Glutamatergic neuron (in vitro differentiated cells): ENCODE measurements at regions not wholly inside any gene's neighbourhood (a gene's known extent, or its start where the extent isn't known, plus 50 kb on each side); places are given as distances from the start of the nearest gene placed in this dataset.

Source experiments
- DNase-seq: peaks from one replicate; pipeline ENCODE4 v3.0.0; 2022
- H3K27ac Mint-ChIP-seq: one replicate; pipeline ENCODE4 v1.8.0; 2020; ENCODE audit warnings: mild to moderate bottlenecking, mixed read lengths, inconsistent platforms; ENCODE audit not compliant: unreplicated experiment
- H3K27me3 Mint-ChIP-seq: one replicate; pipeline ENCODE4 v1.8.0; 2020; ENCODE audit warnings: mild to moderate bottlenecking, moderate library complexity, mixed read lengths, inconsistent platforms; ENCODE audit not compliant: unreplicated experiment
- H3K36me3 Mint-ChIP-seq: one replicate; pipeline ENCODE4 v1.8.0; 2020; ENCODE audit warnings: mild to moderate bottlenecking, mixed read lengths, inconsistent platforms; ENCODE audit not compliant: unreplicated experiment
- H3K4me1 Mint-ChIP-seq: one replicate; pipeline ENCODE4 v1.8.0; 2020; ENCODE audit warnings: mild to moderate bottlenecking, low read depth, mixed read lengths, inconsistent platforms; ENCODE audit not compliant: unreplicated experiment
- H3K4me3 Mint-ChIP-seq: one replicate; pipeline ENCODE4 v1.8.0; 2020; ENCODE audit warnings: mild to moderate bottlenecking, mixed read lengths, inconsistent platforms; ENCODE audit not compliant: unreplicated experiment
- H3K9me3 Mint-ChIP-seq: one replicate; pipeline ENCODE4 v1.8.0; 2020; ENCODE audit warnings: mild to moderate bottlenecking, moderate library complexity, mixed read lengths, inconsistent platforms; ENCODE audit not compliant: unreplicated experiment
- TF ChIP-seq, protein P1 (sequence below): fragments of 200-600 bp; sonication (generic); IDR thresholded peaks from one replicate; pipeline ENCODE4 v1.5.0; 2021; ENCODE audit not compliant: partially characterized antibody, unreplicated experiment

DNA sequence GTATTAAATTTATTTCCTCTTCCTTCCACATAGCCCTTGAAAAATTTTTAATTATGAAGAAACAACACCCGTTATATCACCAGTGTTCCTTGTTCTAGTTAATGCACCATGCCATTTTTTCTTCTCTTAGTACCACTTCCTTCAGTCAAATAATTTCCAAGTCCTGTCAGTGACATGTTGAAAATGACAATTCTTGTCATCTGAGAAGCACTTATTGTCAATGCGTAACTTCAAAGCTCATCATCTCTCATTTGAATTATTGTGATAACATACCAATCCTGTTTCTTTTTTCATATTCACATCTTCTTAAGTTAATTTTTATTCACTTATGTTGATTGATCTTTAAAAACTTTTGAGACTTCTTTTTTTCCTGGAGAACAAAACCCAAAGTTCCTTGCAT, 320.4 kb downstream of the ASXL3 start:
- no peaks in the 10 kb centered on the region for H3K27me3 Mint-ChIP-seq
- no peak overlapping the region for H3K27ac Mint-ChIP-seq
- H3K9me3 Mint-ChIP-seq, result no peaks in the 10 kb centered on the region
- H3K4me3 Mint-ChIP-seq, result no peak overlapping the region
- TF ChIP-seq, protein P1, sequence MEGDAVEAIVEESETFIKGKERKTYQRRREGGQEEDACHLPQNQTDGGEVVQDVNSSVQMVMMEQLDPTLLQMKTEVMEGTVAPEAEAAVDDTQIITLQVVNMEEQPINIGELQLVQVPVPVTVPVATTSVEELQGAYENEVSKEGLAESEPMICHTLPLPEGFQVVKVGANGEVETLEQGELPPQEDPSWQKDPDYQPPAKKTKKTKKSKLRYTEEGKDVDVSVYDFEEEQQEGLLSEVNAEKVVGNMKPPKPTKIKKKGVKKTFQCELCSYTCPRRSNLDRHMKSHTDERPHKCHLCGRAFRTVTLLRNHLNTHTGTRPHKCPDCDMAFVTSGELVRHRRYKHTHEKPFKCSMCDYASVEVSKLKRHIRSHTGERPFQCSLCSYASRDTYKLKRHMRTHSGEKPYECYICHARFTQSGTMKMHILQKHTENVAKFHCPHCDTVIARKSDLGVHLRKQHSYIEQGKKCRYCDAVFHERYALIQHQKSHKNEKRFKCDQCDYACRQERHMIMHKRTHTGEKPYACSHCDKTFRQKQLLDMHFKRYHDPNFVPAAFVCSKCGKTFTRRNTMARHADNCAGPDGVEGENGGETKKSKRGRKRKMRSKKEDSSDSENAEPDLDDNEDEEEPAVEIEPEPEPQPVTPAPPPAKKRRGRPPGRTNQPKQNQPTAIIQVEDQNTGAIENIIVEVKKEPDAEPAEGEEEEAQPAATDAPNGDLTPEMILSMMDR, result no peak
- H3K4me1 Mint-ChIP-seq, result no peaks in the 10 kb centered on the region
- no peak for DNase-seq
- H3K36me3 Mint-ChIP-seq, result peaks cover 5% of the 10 kb centered on the region

DNA sequence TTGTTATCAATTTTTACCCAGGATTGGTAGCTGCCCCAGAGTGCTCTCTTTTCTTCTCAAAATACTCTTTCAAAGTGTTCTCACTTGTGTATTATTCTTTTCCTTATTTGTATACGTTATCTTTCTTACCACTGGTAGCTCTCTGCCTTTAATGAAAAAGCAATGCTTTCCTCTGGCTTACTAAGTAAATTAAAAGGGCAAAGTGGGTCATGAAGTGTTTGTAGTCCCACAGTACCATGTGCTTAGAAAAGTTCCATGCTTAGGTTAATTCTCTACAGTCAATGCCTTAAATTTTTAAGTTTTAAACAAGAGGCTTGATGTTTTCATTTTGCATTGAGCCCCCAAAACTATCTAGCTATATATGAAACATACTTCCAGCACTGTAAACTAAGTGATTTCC, 300.2 kb downstream of the ASXL3 start:
- DNase-seq, result no peak
- H3K4me3 Mint-ChIP-seq, result no peak overlapping the region
- H3K36me3 Mint-ChIP-seq, result no peaks in the 10 kb centered on the region
- no peaks in the 10 kb centered on the region for H3K27me3 Mint-ChIP-seq
- TF ChIP-seq, protein P1, result no peak
- no peak overlapping the region for H3K27ac Mint-ChIP-seq
- no peaks in the 10 kb centered on the region for H3K9me3 Mint-ChIP-seq
- H3K4me1 Mint-ChIP-seq, result peaks cover 1% of the 10 kb centered on the region

DNA sequence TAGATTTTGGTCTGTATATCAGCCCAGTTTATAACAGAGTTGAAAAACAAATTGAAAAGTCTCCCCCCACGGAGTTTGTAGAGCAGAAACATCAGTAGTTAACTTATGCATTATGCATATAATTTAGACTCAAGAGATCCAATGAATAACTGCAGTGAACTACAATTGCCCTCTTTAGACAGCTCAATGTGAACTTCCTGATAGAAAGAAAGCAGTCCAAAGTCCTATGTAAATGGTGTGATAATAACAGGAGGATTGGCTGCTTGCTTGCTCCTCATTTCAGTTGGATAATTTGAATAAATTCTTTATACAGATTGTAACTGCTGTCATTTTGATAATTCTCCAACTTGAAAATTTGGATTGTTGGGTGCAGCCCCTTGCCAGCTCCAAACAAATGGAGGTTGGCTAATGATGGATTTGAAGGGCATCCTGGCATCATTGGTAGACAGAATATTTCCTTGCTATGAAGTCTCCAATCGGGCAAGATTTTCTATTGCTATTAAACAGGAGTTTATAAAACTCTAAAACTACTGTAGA, 297.1 kb downstream of the ASXL3 start:
- H3K4me3 Mint-ChIP-seq, result no peak overlapping the region
- TF ChIP-seq, protein P1, result no peak
- H3K9me3 Mint-ChIP-seq, result no peaks in the 10 kb centered on the region
- no peaks in the 10 kb centered on the region for H3K27me3 Mint-ChIP-seq
- no peak for DNase-seq
- H3K4me1 Mint-ChIP-seq, result peaks cover 2% of the 10 kb centered on the region
- H3K36me3 Mint-ChIP-seq, result no peaks in the 10 kb centered on the region
- H3K27ac Mint-ChIP-seq, result no peak overlapping the region

DNA sequence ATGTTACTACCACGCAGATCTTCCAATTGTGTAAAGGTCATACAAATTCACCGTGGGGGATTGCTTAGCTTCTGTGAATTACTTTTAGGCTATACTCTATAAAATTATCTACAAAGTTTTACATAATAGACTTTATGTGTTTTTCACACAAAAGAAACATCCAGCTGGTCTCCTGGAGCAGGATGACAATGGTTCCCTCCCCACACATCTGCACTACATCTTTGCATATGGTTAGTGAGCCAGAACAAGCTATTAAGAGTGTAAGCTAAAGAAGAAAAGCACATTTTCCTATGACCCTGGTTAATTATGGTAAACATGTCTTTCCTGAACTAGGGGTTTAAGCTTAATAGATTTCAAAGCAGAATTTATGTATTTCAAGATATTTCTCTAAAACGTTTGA, 295.1 kb downstream of the ASXL3 start:
- H3K27me3 Mint-ChIP-seq, result no peaks in the 10 kb centered on the region
- no peak overlapping the region for H3K27ac Mint-ChIP-seq
- no peak overlapping the region for H3K4me3 Mint-ChIP-seq
- H3K36me3 Mint-ChIP-seq, result no peaks in the 10 kb centered on the region
- H3K4me1 Mint-ChIP-seq, result peaks cover 2% of the 10 kb centered on the region
- no peak for DNase-seq
- no peaks in the 10 kb centered on the region for H3K9me3 Mint-ChIP-seq
- TF ChIP-seq, protein P1, result no peak

DNA sequence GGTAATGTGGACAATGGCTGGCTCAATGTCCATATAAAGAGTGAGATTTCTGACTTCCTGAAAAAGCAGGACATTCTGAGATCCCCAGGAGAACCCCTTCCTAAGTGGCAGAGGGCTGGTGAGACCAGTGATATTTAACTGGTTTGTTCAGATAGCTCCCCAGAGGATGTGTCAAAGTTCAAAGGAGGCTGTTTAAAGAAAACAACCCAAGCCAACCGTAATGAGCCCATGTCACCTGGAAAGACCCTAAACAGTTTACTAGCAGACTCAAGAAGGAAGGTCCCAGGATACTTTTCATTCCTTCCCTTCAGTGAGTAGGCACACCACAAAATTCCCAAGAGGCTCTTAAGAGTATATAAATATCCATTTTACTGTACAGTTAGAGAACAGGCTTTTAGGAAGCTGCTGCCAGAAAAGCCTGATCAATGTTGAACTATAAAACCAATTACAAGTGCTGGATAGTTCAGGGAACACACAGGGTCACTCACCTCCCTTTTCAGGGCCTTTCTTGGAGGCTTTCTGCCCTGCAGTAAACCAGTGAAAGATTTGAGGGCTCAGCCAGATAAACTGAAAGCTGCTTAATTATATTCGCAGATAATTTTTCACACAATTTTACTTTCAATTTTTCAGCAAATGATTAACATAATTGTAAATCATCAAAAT, 293.5 kb downstream of the ASXL3 start:
- H3K4me3 Mint-ChIP-seq, result no peak overlapping the region
- H3K4me1 Mint-ChIP-seq, result peaks cover 2% of the 10 kb centered on the region
- no peaks in the 10 kb centered on the region for H3K36me3 Mint-ChIP-seq
- DNase-seq, result no peak
- H3K27me3 Mint-ChIP-seq, result no peaks in the 10 kb centered on the region
- TF ChIP-seq, protein P1, result no peak
- no peak overlapping the region for H3K27ac Mint-ChIP-seq
- H3K9me3 Mint-ChIP-seq, result no peaks in the 10 kb centered on the region
